ENCODE measurements at regions not wholly inside any gene's neighbourhood (a gene's known extent, or its start where the extent isn't known, plus 50 kb on each side); places are given as distances from the start of the nearest gene placed in this dataset.

- FAIRE-seq, result no peak
- DNase-seq (ENCODE audit: low spot score in 2 of 2), result no peak
Observed at GRCh38 chrX:93598076-93598475, 75.3 kb downstream of the NAP1L3 start.

DNA sequence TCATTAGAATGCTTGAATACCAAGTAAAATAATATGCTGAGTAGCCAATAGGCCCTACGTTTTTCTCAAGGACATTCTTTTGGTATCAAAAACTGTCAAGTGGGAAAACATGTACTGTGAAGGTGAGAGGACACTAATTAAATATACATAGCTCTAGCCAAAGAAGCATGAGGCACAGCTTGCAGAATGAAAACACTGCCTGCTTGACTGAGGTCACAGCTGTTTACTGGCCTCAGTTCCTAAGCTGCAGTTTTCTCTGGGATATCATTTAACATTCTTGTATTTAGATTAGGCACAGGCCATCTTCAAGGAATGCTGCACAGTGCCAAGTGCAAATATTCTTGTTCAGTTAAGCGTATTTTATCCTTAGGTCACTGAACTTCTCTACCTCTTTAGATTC, 78.6 kb downstream of the NAP1L3 start:
- DNase-seq (ENCODE audit: low spot score in 2 of 2), result no peak
- FAIRE-seq, result no peak

DNA sequence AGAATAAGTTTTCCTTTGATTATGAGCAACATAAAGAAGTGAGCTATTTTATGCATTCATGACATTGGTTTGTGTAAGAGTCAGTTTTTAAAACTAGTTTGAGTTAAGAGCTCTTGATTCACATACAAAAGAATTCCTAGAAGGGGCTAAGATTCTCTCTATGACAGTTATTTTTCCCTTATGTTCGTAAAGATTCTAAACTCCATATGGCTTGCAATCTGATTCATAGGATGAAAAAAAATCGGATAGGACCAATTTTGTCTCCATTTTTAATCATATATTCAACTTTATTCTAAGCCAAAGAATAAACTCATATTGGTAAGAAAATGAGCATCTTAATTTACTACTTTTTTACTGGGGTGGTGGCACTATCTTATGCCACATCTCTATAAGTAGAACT, 79.4 kb downstream of the NAP1L3 start:
- FAIRE-seq (no peak), DNase-seq (ENCODE audit: low spot score in 2 of 2) (no peak)

GRCh38 chrX:93591398-93591797, 82.0 kb downstream of the NAP1L3 start:
- peak; percentile 23 for FAIRE-seq
- DNase-seq (ENCODE audit: low spot score in 2 of 2), result no peak

- FAIRE-seq (peak; percentile 47), DNase-seq (ENCODE audit: low spot score in 2 of 2) (no peak)
Observed at GRCh38 chrX:93585661-93586060, 87.7 kb downstream of the NAP1L3 start.

DNA sequence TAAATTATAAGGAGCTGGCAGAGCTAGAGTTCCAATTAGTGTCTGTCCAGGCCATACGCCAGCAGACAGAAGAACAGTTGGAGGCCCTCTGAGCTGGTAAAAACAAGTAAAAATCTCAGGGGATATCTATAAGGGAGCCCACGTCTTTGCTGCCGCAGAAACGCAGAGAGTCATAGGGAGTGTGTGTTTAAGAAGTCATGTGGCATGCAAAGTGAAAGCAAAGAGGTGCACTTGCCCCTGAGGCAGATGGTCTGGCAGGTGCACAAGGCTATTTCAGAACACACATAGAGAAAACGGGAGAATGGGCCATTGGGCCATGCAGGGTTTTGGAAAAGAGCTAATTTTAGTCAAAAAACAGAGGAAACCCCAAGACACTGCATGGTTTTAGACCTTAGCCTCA, 92.7 kb downstream of the NAP1L3 start:
- DNase-seq (ENCODE audit: low spot score in 2 of 2) (no peak), FAIRE-seq (no peak)

GRCh38 chrX:93538575-93538974, 134.8 kb downstream of the NAP1L3 start:
- FAIRE-seq (peak; percentile 79), DNase-seq (ENCODE audit: low spot score in 2 of 2) (no peak)

DNA sequence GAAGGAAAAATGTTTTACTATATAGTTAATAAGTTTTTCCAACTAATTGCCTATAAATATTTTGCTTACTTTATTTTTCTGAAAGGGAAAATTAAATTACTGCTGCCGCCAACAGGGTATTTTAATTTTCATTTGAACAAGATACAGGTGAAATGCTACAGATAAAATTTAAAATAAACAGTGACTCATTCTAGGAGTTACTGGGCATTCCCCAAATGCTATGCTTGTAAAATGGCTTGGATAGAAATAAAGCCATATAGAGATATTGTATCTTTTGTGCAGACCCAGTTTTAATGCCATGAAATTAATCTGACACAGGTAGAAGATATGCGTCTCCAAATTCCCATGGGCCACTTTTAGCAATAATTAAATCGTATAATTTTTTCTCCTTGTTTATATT, 144.5 kb downstream of the NAP1L3 start:
- FAIRE-seq, result no peak
- DNase-seq (ENCODE audit: low spot score in 2 of 2), result no peak

Data from frontal cortex (tissue), 3 donors.